Glutamatergic neuron (in vitro differentiated cells): ENCODE measurements at regions not wholly inside any gene's neighbourhood (a gene's known extent, or its start where the extent isn't known, plus 50 kb on each side); places are given as distances from the start of the nearest gene placed in this dataset.

ENCODE experiments used
- DNase-seq: peaks from one replicate; pipeline ENCODE4 v3.0.0; 2022
- H3K27ac Mint-ChIP-seq: one replicate; pipeline ENCODE4 v1.8.0; 2020; ENCODE audit warnings: mild to moderate bottlenecking, mixed read lengths, inconsistent platforms; ENCODE audit not compliant: unreplicated experiment
- H3K27me3 Mint-ChIP-seq: one replicate; pipeline ENCODE4 v1.8.0; 2020; ENCODE audit warnings: mild to moderate bottlenecking, moderate library complexity, mixed read lengths, inconsistent platforms; ENCODE audit not compliant: unreplicated experiment
- H3K36me3 Mint-ChIP-seq: one replicate; pipeline ENCODE4 v1.8.0; 2020; ENCODE audit warnings: mild to moderate bottlenecking, mixed read lengths, inconsistent platforms; ENCODE audit not compliant: unreplicated experiment
- H3K4me1 Mint-ChIP-seq: one replicate; pipeline ENCODE4 v1.8.0; 2020; ENCODE audit warnings: mild to moderate bottlenecking, low read depth, mixed read lengths, inconsistent platforms; ENCODE audit not compliant: unreplicated experiment
- H3K4me3 Mint-ChIP-seq: one replicate; pipeline ENCODE4 v1.8.0; 2020; ENCODE audit warnings: mild to moderate bottlenecking, mixed read lengths, inconsistent platforms; ENCODE audit not compliant: unreplicated experiment
- H3K9me3 Mint-ChIP-seq: one replicate; pipeline ENCODE4 v1.8.0; 2020; ENCODE audit warnings: mild to moderate bottlenecking, moderate library complexity, mixed read lengths, inconsistent platforms; ENCODE audit not compliant: unreplicated experiment
- TF ChIP-seq, protein P1 (sequence below): fragments of 200-600 bp; sonication (generic); IDR thresholded peaks from one replicate; pipeline ENCODE4 v1.5.0; 2021; ENCODE audit not compliant: partially characterized antibody, unreplicated experiment

DNA sequence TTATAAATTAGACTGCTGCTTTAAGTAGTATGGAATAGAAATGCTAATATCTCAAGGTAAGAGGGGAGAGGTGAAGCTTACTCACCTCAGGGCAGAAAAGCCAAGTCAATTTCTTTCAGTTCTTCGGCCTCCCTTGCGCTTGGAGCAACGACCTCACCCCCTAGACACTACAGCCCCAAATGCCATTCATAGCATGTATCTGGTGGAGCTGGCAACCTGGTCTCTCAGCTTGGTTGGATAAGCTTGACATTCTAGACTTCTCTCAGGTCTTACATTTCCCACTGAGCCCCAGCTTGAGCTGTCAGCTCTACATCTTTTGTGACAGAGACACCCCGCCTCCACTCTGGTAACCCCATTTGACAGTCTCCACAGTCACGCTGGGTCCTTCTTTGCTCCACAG is 154.9 kb downstream of the ZNF608 start:
- TF ChIP-seq, protein P1, sequence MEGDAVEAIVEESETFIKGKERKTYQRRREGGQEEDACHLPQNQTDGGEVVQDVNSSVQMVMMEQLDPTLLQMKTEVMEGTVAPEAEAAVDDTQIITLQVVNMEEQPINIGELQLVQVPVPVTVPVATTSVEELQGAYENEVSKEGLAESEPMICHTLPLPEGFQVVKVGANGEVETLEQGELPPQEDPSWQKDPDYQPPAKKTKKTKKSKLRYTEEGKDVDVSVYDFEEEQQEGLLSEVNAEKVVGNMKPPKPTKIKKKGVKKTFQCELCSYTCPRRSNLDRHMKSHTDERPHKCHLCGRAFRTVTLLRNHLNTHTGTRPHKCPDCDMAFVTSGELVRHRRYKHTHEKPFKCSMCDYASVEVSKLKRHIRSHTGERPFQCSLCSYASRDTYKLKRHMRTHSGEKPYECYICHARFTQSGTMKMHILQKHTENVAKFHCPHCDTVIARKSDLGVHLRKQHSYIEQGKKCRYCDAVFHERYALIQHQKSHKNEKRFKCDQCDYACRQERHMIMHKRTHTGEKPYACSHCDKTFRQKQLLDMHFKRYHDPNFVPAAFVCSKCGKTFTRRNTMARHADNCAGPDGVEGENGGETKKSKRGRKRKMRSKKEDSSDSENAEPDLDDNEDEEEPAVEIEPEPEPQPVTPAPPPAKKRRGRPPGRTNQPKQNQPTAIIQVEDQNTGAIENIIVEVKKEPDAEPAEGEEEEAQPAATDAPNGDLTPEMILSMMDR, result no peak
- H3K9me3 Mint-ChIP-seq, result no peaks in the 10 kb centered on the region
- H3K4me3 Mint-ChIP-seq, result no peak overlapping the region
- peaks cover 3% of the 10 kb centered on the region for H3K36me3 Mint-ChIP-seq
- H3K27me3 Mint-ChIP-seq, result no peaks in the 10 kb centered on the region
- DNase-seq, result no peak
- H3K27ac Mint-ChIP-seq, result no peak overlapping the region
- H3K4me1 Mint-ChIP-seq, result peaks cover 4% of the 10 kb centered on the region

DNA sequence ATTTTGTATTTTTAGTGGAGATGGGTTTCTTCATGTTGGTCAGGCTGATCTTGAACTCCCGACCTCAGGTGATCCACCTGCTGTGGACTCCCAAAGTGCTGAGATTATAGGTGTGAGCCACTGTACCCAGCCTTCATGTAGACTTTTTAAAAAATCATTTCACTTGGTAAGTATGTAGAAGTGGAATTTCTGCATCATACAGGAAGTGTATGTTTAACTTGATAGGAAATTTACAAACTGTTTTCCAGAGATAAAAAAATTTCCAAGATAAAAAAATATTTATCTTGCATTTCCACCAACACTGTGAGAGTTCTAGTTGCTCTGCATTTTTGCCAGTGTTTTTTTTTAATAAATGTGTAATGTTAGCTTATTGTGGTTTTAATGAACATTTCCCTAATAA is 155.8 kb downstream of the ZNF608 start:
- Mint-ChIP-seq H3K4me3 (no peak overlapping the region), H3K27me3 (no peaks in the 10 kb centered on the region), H3K4me1 (peaks cover 4% of the 10 kb centered on the region), H3K36me3 (peaks cover 5% of the 10 kb centered on the region), H3K9me3 (no peaks in the 10 kb centered on the region), H3K27ac (no peak overlapping the region)
- DNase-seq, result no peak
- TF ChIP-seq, protein P1, result no peak

DNA sequence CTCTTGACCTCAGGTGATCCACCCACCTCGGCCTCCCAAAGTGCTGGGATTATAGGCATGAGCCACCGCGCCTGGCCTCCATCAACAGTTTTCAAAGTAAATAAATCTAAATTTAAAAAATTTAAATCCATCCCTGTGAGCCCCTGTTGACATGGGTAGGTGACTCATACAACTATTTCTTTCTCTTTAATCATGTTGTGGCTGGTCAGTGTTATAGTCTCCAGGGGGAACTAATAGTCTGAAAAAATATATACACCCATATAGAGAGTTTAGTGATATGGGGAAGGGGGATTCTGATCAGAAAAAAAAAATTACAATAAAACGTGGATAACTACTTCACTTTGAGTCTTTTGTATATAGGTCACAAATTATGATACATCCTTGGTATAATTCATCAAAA is 159.2 kb downstream of the ZNF608 start:
- Mint-ChIP-seq H3K4me1 (peaks cover 2% of the 10 kb centered on the region), H3K9me3 (no peaks in the 10 kb centered on the region), H3K27me3 (no peaks in the 10 kb centered on the region), H3K4me3 (no peak overlapping the region), H3K36me3 (peaks cover 5% of the 10 kb centered on the region), H3K27ac (no peak overlapping the region)
- TF ChIP-seq, protein P1, result no peak
- no peak for DNase-seq

DNA sequence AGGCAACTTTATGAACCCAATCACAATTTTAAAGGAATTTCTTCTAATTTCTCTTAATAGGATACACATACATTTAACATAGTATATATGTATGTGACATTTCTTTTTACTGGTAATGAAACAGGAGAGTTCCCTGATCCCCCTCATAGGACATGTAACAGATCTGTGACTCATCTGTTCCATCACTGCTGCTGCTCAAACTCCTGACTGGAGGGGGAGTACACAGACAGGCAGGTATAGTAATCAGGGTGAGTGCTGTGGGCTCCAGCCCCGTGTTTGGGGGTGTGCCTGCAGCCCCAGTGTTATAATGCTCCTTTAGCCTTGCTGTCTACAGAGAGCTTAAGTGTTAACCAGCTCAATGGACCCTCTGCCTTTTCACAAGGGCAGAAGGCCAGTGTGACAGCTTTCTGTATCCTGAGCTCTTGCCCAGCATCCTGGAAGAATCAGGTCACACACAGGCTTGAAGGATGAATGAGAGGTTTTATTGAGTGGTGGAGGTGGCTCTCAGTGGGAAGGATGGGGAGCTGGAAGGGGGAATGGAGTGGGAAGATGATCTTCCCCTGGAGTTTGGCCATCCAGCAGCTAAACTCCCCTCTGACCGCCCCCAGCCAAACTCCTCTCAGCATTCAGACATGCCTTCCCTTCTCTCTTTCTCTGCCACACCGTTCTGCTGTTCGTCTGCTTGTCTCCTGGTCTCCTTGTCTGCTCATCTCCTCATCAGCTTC is 161.3 kb downstream of the ZNF608 start:
- Mint-ChIP-seq H3K27me3 (no peaks in the 10 kb centered on the region), H3K27ac (no peak overlapping the region), H3K4me3 (no peak overlapping the region), H3K4me1 (peaks cover 7% of the 10 kb centered on the region), H3K36me3 (peaks cover 5% of the 10 kb centered on the region), H3K9me3 (no peaks in the 10 kb centered on the region)
- TF ChIP-seq, protein P1, result no peak
- DNase-seq, result no peak

GRCh38 chr5:124583469-124584350 is 162.7 kb downstream of the ZNF608 start:
- H3K36me3 Mint-ChIP-seq, result peaks cover 5% of the 10 kb centered on the region
- no peak for DNase-seq
- H3K4me3 Mint-ChIP-seq, result no peak overlapping the region
- H3K27ac Mint-ChIP-seq, result no peak overlapping the region
- no peaks in the 10 kb centered on the region for H3K27me3 Mint-ChIP-seq
- TF ChIP-seq, protein P1, result no peak
- no peaks in the 10 kb centered on the region for H3K9me3 Mint-ChIP-seq
- peaks cover 7% of the 10 kb centered on the region for H3K4me1 Mint-ChIP-seq
